ENCODE measurements at regions not wholly inside any gene's neighbourhood (a gene's known extent, or its start where the extent isn't known, plus 50 kb on each side); places are given as distances from the start of the nearest gene placed in this dataset.

- TF ChIP-seq CTCF (IDR thresholded peaks at IDR 0.05 in 2 of 3, conservative IDR thresholded peaks at IDR 0.05 in 1 of 3; ENCODE audit: borderline replicate concordance in 1 of 3, insufficient read depth in 1 of 3, low read depth in 2 of 3, low read length in 2 of 3): no peak
- no peak for TF ChIP-seq JUND (IDR thresholded peaks at IDR 0.05)
- TF ChIP-seq POLR2AphosphoS5 (IDR thresholded peaks at IDR 0.05; ENCODE audit: low read depth, low read length): no peak
- TF ChIP-seq POLR2A (IDR thresholded peaks at IDR 0.05; ENCODE audit: borderline replicate concordance, extremely low read depth, insufficient read depth, insufficient read length): no peak
- TF ChIP-seq EZH2 (IDR thresholded peaks at IDR 0.05): no peak
These were observed 869.8 kb upstream of the AGA start for GRCh38 chr4:178311997-178312396.

All from HCT116 (cell line).